Skin of body (tissue), 1 donor: ENCODE measurements at regions not wholly inside any gene's neighbourhood (a gene's known extent, or its start where the extent isn't known, plus 50 kb on each side); places are given as distances from the start of the nearest gene placed in this dataset.
"Not testable (repeated sequence)": the region's sequence is repeated elsewhere in the genome, so short reads cannot be mapped to it uniquely, and the experiment has no call there.

Experiments used
- DNase-seq: peaks from one replicate; lab custom pipeline; 2025; lab: John Stamatoyannopoulos, UW

- peak; percentile 22 for DNase-seq
Measured at GRCh38 chrX:14351611-14352303, 177.6 kb upstream of the GLRA2 start.

GRCh38 chrX:14347523-14347922 is 181.8 kb upstream of the GLRA2 start:
- no peak for DNase-seq

- DNase-seq: no peak
Measured at GRCh38 chrX:14344172-14344940, 185.0 kb upstream of the GLRA2 start.

- DNase-seq: peak; percentile 18
Measured at GRCh38 chrX:14309431-14309830, 219.9 kb upstream of the GLRA2 start.

- not testable (repeated sequence) for DNase-seq
Measured at GRCh38 chrX:14308976-14309375, 220.4 kb upstream of the GLRA2 start.

- no peak for DNase-seq
Measured at GRCh38 chrX:14303891-14304290, 225.4 kb upstream of the GLRA2 start.

GRCh38 chrX:14302561-14302960 is 226.8 kb upstream of the GLRA2 start:
- DNase-seq: not testable (repeated sequence)

- DNase-seq: no peak
Measured at GRCh38 chrX:14300376-14300775, 229.0 kb upstream of the GLRA2 start.

- no peak for DNase-seq
Measured at GRCh38 chrX:14295426-14295825, 233.9 kb upstream of the GLRA2 start.

GRCh38 chrX:14291666-14292500 is 237.5 kb upstream of the GLRA2 start:
- no peak for DNase-seq

- no peak for DNase-seq
Measured at GRCh38 chrX:14290335-14290734, 239.0 kb upstream of the GLRA2 start.

GRCh38 chrX:14274691-14275090 is 245.0 kb upstream of the GEMIN8 start:
- peak; percentile 31 for DNase-seq

- DNase-seq: no peak
Measured at GRCh38 chrX:14267216-14267615, 237.5 kb upstream of the GEMIN8 start.

- no peak for DNase-seq
Measured at GRCh38 chrX:14266705-14267104, 237.0 kb upstream of the GEMIN8 start.

GRCh38 chrX:14243823-14244222 is 214.1 kb upstream of the GEMIN8 start:
- DNase-seq: no peak

- no peak for DNase-seq
Measured at GRCh38 chrX:14235004-14235403, 205.3 kb upstream of the GEMIN8 start.

- DNase-seq: no peak
Measured at GRCh38 chrX:14232688-14233087, 203.0 kb upstream of the GEMIN8 start.

GRCh38 chrX:14228611-14229010 is 198.9 kb upstream of the GEMIN8 start:
- DNase-seq: no peak

- no peak for DNase-seq
Measured at GRCh38 chrX:14220386-14220944, 190.8 kb upstream of the GEMIN8 start.

GRCh38 chrX:14209034-14209433 is 179.3 kb upstream of the GEMIN8 start:
- DNase-seq: no peak

- no peak for DNase-seq
Measured at GRCh38 chrX:14194711-14195110, 165.0 kb upstream of the GEMIN8 start.

- DNase-seq: no peak
Measured at GRCh38 chrX:14193547-14193946, 163.9 kb upstream of the GEMIN8 start.
